Panc1 (cell line): ENCODE measurements at regions not wholly inside any gene's neighbourhood (a gene's known extent, or its start where the extent isn't known, plus 50 kb on each side); places are given as distances from the start of the nearest gene placed in this dataset.

ENCODE experiments used
- ATAC-seq: fragments of 200-7000 bp; cut with Tn5 transposase; 2 replicates; pipeline ENCODE4 v1.9.1; 2020; ENCODE audit warnings: mild to moderate bottlenecking, moderate library complexity
- BruUV-seq: library from RNA; stranded (reverse); fragments of 400-500 nt; replicated peaks from 2 replicates; lab custom pipeline; 2021; lab: Mats Ljungman, UMichigan
- CTCF ChIA-PET: fragments of 300-600 bp; sonication (Branson Sonifier 250); formaldehyde crosslinking; loops from one replicate; lab custom pipeline; 2022; ENCODE audit warnings: antibody characterized with exemption; lab: Charles Lee
- POLR2A ChIA-PET: fragments of 300-600 bp; sonication (Branson Sonifier 250); formaldehyde crosslinking; loops from one replicate; lab custom pipeline; 2022; ENCODE audit warnings: antibody characterized with exemption; lab: Charles Lee
- DNase-seq: peaks from one replicate; pipeline ENCODE4 v3.0.0-alpha.2; 2010; ENCODE audit warnings: low read depth, low spot score
- H3K27ac ChIP-seq: 2 replicates; pipeline ENCODE4 v1.5.1; 2011; ENCODE audit warnings: mild to moderate bottlenecking, low read length, inconsistent platforms
- H3K27me3 ChIP-seq: fragments of 200-500 bp; sonication (Bioruptor generic); 2 replicates; pipeline ENCODE4 v1.6.0; 2014; ENCODE audit warnings: low read length, inconsistent platforms; ENCODE audit not compliant: control insufficient read depth, insufficient read depth
- H3K36me3 ChIP-seq: fragments of 200-500 bp; sonication (Bioruptor generic); 2 replicates; pipeline ENCODE4 v1.5.1; 2014; ENCODE audit warnings: inconsistent platforms, mild to moderate bottlenecking, low read length, moderate library complexity; ENCODE audit not compliant: control insufficient read depth, insufficient read depth
- H3K4me1 ChIP-seq: 2 replicates; pipeline ENCODE4 v1.5.1; 2011; ENCODE audit warnings: inconsistent platforms, mild to moderate bottlenecking, low read length, moderate library complexity; ENCODE audit not compliant: control insufficient read depth, insufficient read depth
- H3K4me3 ChIP-seq, 2 experiments: 2 replicates each; pipeline ENCODE4 v1.5.1; 2011 to 2012; ENCODE audit warnings: low read depth in 2 of 2, low read length in 2 of 2, mild to moderate bottlenecking in 2 of 2, inconsistent platforms in 1 of 2, moderate library complexity in 1 of 2
- H3K9me3 ChIP-seq: fragments of 200-500 bp; sonication (Bioruptor generic); 2 replicates; pipeline ENCODE4 v1.5.1; 2014; ENCODE audit warnings: low read depth, mild to moderate bottlenecking, inconsistent platforms, low read length, moderate library complexity; ENCODE audit not compliant: control insufficient read depth, insufficient read depth
- CTCF ChIP-seq: fragments of 450-650 bp; IDR thresholded peaks from 2 replicates; pipeline ENCODE4 v1.5.1; 2017; ENCODE audit warnings: mild to moderate bottlenecking
- POLR2AphosphoS5 ChIP-seq: IDR thresholded peaks from 2 replicates; pipeline ENCODE4 v1.6.1; 2012; ENCODE audit warnings: mild to moderate bottlenecking, low read depth, low read length, moderate library complexity
- REST ChIP-seq, 2 experiments: IDR thresholded peaks; 2 replicates each; pipeline ENCODE4 v1.6.1; 2011 to 2012; ENCODE audit warnings: low read depth in 2 of 2, control low read depth in 1 of 2, low read length in 1 of 2, mild to moderate bottlenecking in 1 of 2, moderate library complexity in 1 of 2; ENCODE audit not compliant: insufficient read depth in 1 of 2
- SIN3A ChIP-seq: IDR thresholded peaks from 2 replicates; pipeline ENCODE4 v1.6.1; 2012; ENCODE audit warnings: low read depth, mild to moderate bottlenecking, low read length, moderate library complexity, borderline replicate concordance; ENCODE audit not compliant: insufficient read depth
- TCF7L2 ChIP-seq: IDR thresholded peaks from 2 replicates; pipeline ENCODE4 v1.6.1; 2011; ENCODE audit warnings: mild to moderate bottlenecking, low read depth, low read length, inconsistent platforms
- in situ Hi-C: cut with HindIII; loops from 2 replicates; pipeline ENCODE4 v1.10.0; 2016; ENCODE audit warnings: low sequenced_read_pairs, low pct_unique_long_range_greater_than_20kb
- intact Hi-C: fragments of 100-400 bp; cut with micrococcal nuclease; formaldehyde crosslinking; loops from one replicate; pipeline ENCODE4 v1.10.0; 2022; ENCODE audit not compliant: unreplicated experiment

- Histone ChIP-seq H3K4me1 (no peaks in the 10 kb centered on the region), H3K27me3 (no peaks in the 10 kb centered on the region), H3K36me3 (no peaks in the 10 kb centered on the region), H3K27ac (no peak overlapping the region), H3K9me3 (no peaks in the 10 kb centered on the region), H3K4me3 (no peak overlapping the region)
- BruUV-seq, result no TSS peak
- intact Hi-C loops, result no loop called here
- ATAC-seq (no peak), DNase-seq (no peak)
- ChIA-PET POLR2A (no interaction called here), CTCF (no interaction called here)
- TF ChIP-seq POLR2AphosphoS5 (no peak), CTCF (peak; percentile 19; the same call in 1 of the 2 replicates)
- in situ Hi-C loops, result no loop called here
Measured at GRCh38 chr7:19262826-19263225, 117.6 kb upstream of the FERD3L start.

- ChIA-PET CTCF (no interaction called here), POLR2A (no interaction called here)
- no peak for ATAC-seq
- Histone ChIP-seq H3K27ac (no peak overlapping the region), H3K9me3 (no peaks in the 10 kb centered on the region), H3K4me3 (no peak overlapping the region), H3K4me1 (no peaks in the 10 kb centered on the region), H3K27me3 (no peaks in the 10 kb centered on the region), H3K36me3 (no peaks in the 10 kb centered on the region)
- BruUV-seq, result no TSS peak
- intact Hi-C loops (no loop called here), in situ Hi-C loops (no loop called here)
- TF ChIP-seq TCF7L2 (no peak), CTCF (no peak), SIN3A (no peak)
- DNase-seq, result no peak
Measured at GRCh38 chr7:19249281-19249680, 104.1 kb upstream of the FERD3L start.

GRCh38 chr7:19248681-19249080 lies 103.5 kb upstream of the FERD3L start:
- no peaks in the 10 kb centered on the region for H3K27me3 ChIP-seq
- H3K27ac ChIP-seq, result no peak overlapping the region
- intact Hi-C loops (no loop called here), in situ Hi-C loops (no loop called here)
- ChIA-PET CTCF (no interaction called here), POLR2A (interaction anchor here (0.6 kb wide), 1 partner anchor 157 kb away, joined by 4 read pairs; no protein-coding TSS in a partner anchor)
- H3K9me3 ChIP-seq, result no peaks in the 10 kb centered on the region; the same call in 1 of the 2 replicates
- no TSS peak for BruUV-seq
- DNase-seq (no peak), ATAC-seq (no peak)
- H3K36me3 ChIP-seq, result no peaks in the 10 kb centered on the region
- no peak for TF ChIP-seq REST (IDR thresholded peaks at IDR 0.05; ENCODE audit: insufficient read depth in 1 of 2, low read depth in 2 of 2, low read length in 1 of 2)
- no peak for TF ChIP-seq CTCF
- H3K4me3 ChIP-seq, result no peak overlapping the region
- H3K4me1 ChIP-seq, result no peaks in the 10 kb centered on the region
